Stimulated activated CD8-positive, alpha-beta memory T cell treated with anti-CD3 and anti-CD28 coated beads, Interleukin-12 subunit alpha, Interleukin-12 subunit beta, amount 100 ng/mL, for 24 hours (primary cell): ENCODE measurements at regions not wholly inside any gene's neighbourhood (a gene's known extent, or its start where the extent isn't known, plus 50 kb on each side); places are given as distances from the start of the nearest gene placed in this dataset.
"Not testable (repeated sequence)": the region's sequence is repeated elsewhere in the genome, so short reads cannot be mapped to it uniquely, and the experiment has no call there.

Experiments used
- DNase-seq: peaks from one replicate; pipeline ENCODE4 v3.0.0-alpha.2; 2020; ENCODE audit errors: extremely low read depth

- no peak for DNase-seq
These were observed 57.6 kb downstream of the PTTG1 start for GRCh38 chr5:160479220-160479619.

DNA sequence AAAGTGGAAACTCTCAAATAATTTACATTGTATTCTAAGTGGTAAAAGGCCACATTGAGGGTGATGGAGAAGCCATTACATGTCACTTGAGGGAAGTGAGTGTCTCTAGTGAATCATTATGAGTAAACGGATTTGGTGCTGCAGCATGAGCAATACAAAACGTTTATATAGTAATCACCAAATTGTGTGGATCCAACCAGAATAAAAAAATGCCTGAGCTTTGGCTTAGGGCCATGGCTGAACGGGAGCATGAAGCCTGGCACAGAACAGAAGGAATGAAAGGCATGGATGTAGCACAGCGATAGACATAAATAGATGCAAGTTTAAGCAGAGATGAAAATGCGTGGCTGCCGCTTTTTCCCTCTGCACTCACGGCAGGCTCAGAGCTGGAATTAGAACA, 58.3 kb downstream of the PTTG1 start:
- no peak for DNase-seq

- DNase-seq: no peak
These were observed 59.0 kb downstream of the PTTG1 start for GRCh38 chr5:160480652-160481051.

DNA sequence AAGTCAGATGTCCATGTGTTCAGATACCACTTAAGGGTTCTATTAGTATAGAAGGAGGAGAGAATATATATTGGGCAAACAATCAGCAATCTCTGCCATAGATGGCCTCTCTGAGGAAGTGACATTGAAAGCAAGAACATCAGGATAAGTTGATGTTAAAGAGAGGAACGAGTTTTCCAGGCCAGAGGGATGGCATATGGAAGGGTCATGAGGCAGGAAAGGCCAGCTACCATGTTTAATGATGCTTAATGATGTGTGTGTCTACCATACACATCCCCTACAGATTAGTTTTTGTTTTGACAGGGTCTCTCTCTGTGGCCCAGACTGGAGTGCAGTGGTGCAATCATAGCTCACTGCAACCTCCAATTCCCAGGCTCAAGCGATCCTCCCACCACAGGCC, 63.0 kb downstream of the PTTG1 start:
- DNase-seq: no peak

DNA sequence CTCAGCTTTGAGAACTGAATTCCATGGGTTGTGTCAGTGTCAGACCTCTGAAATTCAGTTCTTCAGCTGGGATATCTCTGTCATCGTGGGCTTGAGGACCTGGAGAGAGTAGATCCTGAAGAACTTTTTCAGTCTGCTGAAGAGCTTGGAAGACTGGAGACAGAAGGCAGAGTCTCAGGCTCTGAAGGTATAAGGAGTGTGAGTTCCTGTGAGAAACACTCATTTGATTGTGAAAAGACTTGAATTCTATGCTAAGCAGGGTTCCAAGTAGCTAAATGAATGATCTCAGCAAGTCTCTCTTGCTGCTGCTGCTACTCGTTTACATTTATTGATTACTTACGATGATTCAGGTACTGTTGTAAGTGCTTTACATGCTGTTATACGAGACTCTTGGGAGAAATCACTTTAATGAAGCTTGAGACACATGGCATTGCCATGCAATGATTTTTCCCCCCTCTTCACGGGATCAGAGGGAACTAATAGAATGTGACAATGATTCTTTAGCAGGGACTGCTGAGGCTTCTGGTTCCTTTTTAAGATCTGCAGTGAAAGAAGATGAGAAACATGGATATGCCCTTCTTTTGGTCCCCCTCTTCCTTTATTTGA, 63.8 kb downstream of the PTTG1 start:
- no peak for DNase-seq

DNA sequence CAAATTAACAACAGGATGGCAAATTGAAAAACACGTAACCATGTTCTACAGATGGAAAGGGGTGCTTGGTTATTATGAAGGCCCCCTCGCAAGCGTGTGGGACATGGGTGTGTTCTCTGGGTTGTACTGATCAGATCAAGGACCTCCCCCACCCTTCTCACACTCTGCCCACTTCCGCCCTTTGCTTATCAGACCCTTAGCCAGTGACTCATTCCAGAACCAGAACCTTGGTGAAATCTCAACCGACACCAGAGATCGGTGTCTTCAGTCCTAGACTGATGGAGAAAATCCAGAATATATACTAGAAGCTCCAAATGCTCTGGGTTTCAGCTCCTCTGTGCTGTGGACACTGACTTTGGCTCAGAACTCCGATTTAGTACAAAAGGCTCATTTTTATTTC, 64.9 kb downstream of the PTTG1 start:
- DNase-seq: no peak

DNA sequence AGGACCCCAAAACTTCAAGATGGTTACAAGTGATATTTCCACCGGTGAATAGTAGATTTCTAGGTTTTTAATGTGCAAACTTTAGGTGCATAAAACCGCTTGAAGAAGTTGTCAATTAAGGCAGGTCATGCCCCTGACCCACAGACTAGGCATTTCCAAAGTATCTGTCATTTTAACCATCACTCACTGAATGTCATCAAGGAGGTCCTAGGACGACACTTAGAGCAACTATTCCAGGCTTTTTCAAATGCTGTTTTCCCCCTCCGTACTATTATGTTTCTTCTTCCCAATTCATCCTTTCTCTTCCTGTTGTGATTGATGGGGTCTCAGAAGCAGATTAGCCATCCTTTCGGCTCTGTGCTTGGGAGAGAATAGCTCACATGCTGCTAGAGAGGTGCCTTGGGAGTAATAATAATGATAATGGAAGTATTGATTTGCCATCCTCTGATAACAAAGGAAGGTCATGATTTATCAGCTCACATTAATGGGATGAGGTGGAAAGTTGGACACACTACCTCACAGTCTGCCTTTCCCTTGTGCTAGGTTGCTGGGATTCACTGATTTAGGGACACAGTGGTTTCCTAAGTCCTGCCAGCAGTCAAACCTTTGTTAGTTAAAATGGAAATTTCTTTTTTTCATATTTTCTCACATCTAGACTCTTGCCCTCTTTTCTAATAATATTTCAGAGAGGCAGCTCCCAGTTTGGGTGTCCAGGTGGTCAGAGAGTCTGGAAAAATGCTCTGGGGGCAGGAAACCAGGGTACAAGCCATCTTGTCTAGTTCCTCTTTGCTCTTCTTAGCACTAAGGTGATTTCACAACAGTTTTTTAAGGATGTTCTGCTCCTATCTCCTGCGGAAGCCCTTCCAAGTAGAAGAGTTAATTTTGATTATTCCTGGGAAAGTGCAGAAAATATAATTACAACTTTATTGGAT, 67.0 kb downstream of the PTTG1 start:
- DNase-seq: no peak

- DNase-seq: no peak
These were observed 69.8 kb downstream of the PTTG1 start for GRCh38 chr5:160491438-160491837.

GRCh38 chr5:160492565-160492964, 70.9 kb downstream of the PTTG1 start:
- no peak for DNase-seq

- DNase-seq: no peak
These were observed 72.2 kb downstream of the PTTG1 start for GRCh38 chr5:160493806-160494338.

DNA sequence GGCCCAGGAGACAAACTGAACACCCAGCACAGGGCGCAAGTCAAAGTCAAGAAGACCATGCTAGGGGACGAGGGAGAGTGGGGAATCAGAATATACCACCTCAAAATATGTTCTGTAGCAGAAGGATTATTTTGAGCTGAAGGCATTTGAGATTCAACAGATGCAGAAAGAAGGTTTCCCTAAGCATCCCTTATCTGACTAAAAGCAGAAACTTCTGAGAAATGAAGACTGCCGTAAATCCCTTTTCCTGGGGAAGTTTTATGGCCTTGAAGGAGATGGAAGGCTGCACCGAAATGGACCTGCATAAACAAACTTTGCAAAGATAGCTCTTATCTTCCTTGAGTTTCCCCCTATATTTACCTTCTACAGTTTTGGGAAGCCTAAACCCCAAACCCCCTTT, 72.8 kb downstream of the PTTG1 start:
- no peak for DNase-seq

- no peak for DNase-seq
These were observed 74.7 kb downstream of the PTTG1 start for GRCh38 chr5:160496334-160496733.

DNA sequence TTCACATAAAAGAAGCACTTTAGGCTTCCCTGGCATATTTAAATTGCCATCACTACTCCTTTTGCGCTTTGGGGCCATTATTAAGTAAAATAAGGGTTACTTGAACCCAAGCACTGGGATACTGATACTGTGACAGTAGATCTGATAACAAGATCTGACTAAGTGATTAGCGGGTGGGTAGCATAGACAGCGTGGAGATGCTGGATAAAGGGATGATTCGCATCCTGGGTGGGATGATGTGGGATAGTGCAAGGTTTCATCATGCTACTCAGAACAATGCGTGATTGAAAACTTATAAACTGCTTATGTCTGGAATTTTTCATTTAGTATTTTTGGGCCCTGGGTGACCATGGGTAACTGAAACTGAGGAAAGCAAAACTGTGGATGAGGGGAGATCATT, 75.1 kb downstream of the PTTG1 start:
- no peak for DNase-seq

- no peak for DNase-seq
These were observed 76.2 kb downstream of the PTTG1 start for GRCh38 chr5:160497878-160498277.

GRCh38 chr5:160498441-160499043, 76.9 kb downstream of the PTTG1 start:
- not testable (repeated sequence) for DNase-seq

DNA sequence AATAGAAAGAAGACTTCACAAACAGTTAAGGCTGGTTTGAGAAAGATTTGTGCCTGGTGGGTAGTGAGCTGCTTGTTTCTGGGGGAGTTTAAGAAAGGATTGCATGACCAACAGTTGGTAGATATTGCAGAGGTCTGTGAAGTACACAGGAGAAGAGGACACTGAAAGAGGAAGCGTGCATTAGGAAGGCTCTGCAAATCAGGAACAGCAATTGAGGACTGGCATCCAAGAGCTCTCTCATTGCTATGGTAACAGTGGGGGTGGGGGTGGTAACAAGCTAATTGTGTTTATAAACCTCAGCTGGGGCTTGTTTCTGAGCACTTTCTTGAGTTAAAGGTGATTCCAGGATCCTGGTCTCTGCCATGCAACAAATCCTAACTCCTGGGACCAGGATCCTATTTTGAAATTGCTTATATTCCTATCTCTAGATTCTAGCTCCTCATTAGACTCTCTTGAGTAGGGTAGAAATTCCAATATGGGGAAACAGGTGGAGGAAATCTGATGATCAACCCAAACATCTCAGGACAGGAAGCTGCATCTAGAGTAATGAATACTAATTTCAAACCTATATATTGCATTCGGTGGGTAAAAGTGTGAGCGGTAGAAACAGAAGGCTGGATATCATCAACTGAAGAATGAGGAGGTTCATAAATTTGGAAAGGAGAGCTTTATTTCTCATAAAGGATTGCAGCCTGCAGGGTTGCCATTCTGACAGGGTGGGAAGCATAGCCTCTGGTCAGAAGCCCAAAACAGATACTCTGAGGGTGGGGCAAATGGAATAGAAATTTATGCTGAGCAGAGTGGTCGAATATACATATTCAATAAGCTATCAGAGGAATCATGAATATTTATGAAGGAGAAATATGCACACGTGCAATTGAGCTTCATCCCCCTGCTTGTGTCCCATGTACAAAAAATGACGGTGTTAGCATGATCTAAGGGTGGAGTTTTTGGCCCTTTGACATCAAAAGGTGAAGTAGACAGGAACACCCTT, 79.4 kb downstream of the PTTG1 start:
- no peak for DNase-seq

DNA sequence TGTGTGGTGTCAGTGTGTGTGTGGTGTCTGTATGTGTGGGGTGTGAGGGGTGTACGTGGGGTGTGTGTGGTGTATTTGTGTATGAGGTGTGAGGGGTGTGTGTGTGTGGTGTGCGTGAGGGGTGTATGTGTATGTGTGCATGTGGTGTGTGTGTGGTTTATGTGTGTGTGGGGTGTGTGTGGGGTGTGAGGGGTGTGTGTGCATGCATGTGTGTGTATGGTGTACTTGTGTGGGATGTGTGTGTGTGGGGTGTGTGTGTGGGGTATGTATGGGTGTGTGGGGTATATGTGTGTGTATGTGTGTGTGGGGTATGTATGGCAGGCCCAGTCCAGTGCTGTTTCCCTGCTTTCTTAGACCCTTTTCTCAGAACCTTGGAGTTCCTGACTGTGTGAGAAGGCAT, 83.3 kb downstream of the PTTG1 start:
- no peak for DNase-seq

GRCh38 chr5:160506006-160507004, 84.7 kb downstream of the PTTG1 start:
- peak; percentile 30 for DNase-seq

DNA sequence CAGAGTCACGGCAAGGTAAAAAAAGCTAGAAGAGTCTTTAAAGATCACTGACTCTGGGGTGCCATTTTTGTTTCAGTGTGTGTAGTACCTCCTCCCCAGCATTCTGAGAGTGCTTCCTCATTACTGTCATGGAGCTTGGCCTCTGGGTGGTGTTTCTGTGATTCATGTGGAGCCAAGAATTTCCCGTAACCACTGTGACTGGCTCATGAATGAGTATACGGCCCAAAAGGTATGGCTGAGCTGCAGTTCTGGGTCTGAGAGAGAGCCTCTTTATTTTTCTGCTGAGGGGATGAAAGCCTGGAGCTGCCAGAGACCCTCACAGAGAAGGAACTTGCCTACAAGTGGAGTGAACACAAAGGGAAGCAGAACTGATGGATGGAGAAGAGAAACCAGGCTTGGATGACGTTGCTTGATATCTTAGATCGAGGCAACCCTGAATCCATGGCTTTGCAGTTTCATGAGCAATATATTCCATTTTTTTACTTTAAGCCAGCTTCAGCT, 85.6 kb downstream of the PTTG1 start:
- DNase-seq: no peak

DNA sequence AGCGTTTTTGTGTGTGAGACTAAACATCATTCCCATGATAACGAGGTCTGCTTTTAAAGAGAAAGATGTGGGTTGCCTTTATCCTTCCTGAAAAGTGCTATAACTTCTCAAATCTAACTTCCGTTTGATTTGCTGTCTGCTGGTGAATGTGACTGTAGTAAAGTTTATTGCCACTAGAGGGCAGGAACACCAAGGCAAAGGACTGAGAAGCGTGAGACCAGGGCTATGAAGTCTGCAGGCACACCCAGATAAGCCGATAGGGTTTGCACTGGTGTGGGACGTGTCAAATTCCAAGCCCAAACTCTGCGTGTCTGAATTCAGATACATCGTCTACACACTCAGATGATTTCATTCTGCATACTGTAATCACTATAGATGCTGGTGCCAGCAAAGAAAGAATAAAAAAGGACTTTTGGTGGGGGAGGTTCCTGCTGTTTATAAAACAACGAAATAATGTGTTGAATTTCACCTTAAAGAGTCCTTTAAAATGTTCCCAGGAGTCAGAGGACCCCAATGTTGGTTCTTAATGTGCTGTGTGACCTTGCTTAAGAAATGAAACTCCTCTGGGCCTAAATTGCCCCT, 87.2 kb downstream of the PTTG1 start:
- peak; percentile 27 for DNase-seq
